ENCODE measurements at regions not wholly inside any gene's neighbourhood (a gene's known extent, or its start where the extent isn't known, plus 50 kb on each side); places are given as distances from the start of the nearest gene placed in this dataset.

DNA sequence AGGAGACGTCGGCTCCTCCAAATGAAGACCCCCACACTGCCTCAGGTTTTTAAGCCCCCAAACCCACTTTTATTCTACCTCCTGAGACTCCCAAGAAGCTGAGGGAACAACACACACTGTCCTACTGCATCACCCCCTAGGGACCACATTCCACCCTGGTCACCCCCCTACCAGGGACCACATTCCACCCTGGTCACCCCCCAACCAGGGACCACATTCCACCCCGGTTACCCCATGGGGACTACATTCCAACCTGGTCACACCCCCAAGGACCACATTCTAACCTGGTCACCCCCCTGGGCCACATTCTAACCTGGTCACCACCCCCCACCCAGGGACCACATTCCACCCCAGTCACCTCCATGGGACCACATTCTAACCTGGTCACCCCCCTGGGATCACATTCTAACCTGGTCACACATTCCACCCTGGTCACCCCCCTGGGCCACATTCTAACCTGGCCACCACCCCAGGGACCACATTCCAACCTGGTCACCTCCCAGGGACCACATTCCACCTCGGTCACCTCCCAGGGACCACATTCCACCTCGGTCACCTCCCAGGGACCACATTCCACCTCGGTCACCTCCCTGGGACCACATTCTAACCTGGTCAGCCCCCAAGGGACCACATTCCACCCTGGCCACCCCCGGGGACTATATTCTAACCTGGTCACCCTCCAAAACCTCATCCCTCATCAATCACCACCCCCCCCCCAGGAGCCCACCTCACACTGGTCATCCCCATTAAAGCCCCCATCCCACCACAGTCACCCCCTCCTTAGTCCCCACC, 587.6 kb downstream of the NPHP4 start:
- TF ChIP-seq, protein P1, sequence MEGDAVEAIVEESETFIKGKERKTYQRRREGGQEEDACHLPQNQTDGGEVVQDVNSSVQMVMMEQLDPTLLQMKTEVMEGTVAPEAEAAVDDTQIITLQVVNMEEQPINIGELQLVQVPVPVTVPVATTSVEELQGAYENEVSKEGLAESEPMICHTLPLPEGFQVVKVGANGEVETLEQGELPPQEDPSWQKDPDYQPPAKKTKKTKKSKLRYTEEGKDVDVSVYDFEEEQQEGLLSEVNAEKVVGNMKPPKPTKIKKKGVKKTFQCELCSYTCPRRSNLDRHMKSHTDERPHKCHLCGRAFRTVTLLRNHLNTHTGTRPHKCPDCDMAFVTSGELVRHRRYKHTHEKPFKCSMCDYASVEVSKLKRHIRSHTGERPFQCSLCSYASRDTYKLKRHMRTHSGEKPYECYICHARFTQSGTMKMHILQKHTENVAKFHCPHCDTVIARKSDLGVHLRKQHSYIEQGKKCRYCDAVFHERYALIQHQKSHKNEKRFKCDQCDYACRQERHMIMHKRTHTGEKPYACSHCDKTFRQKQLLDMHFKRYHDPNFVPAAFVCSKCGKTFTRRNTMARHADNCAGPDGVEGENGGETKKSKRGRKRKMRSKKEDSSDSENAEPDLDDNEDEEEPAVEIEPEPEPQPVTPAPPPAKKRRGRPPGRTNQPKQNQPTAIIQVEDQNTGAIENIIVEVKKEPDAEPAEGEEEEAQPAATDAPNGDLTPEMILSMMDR (IDR thresholded peaks at IDR 0.05) = no peak
- TF ChIP-seq POLR2A (IDR thresholded peaks at IDR 0.05) (no peak), POLR2AphosphoS5 (IDR thresholded peaks at IDR 0.05) (no peak), EP300 (IDR thresholded peaks at IDR 0.05) (no peak)
